Skeletal muscle cell (primary cell): ENCODE measurements at regions not wholly inside any gene's neighbourhood (a gene's known extent, or its start where the extent isn't known, plus 50 kb on each side); places are given as distances from the start of the nearest gene placed in this dataset.
"Not testable (repeated sequence)": the region's sequence is repeated elsewhere in the genome, so short reads cannot be mapped to it uniquely, and the experiment has no call there.

ENCODE experiments used
- DNase-seq: peaks from one replicate; pipeline ENCODE4 v3.0.0-alpha.2; 2010; ENCODE audit warnings: low read depth
- H3K4me3 ChIP-seq: 2 replicates; pipeline ENCODE4 v1.5.1; 2011; ENCODE audit warnings: low read depth, mild to moderate bottlenecking, control low read depth, low read length, moderate library complexity

DNA sequence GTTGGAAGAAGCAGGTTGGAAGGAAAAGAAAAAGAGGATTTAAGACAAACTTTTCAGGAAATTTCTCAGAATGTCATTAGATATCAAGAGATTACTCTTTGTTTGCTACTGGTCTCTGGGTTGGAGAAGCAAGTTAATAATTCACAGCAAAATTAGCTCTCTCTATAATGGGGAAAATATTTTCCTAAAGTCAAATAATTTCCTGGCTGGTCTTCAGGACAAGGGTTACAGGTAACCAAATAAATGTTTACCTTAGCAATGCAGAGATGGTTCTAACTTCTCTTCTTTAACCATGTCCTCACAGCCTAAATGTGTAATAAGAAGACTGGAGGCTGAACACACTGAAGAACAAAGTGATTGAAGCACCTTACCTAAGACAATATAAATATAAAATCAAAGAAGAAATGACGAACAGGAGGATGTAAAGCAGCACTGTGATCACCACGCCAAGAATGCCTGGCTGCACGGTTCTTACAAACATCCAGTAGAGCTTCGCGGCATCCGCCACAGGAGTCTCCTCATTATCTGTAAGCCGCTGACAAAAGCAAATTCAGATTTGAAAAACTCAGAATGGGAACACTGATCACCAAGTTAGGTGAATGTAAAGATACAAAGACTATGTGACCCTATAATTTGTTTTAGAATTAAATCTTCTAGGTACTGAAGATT is 717.5 kb downstream of the TFAP2A start:
- DNase-seq = no peak
- no peak overlapping the region for H3K4me3 ChIP-seq

DNA sequence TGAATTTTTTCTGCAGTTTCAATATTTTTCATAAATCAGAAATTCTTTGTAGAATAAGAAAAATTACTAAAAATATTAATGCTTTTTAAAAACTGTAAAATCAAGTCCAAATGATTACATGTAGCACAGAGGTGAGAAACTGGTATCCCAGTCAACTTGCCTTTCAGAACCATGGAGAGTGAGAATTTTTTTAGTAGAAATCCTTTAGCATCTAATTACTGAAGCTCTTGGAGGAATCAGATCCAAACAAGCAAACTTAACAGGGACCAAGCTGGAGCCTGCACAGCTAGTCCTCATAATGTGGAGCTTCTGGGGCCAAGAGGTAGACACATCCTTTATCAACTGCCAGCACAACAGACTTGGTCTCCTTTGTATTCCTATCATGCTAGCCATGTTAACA is 724.5 kb downstream of the TFAP2A start:
- no peak overlapping the region for H3K4me3 ChIP-seq
- DNase-seq = no peak

DNA sequence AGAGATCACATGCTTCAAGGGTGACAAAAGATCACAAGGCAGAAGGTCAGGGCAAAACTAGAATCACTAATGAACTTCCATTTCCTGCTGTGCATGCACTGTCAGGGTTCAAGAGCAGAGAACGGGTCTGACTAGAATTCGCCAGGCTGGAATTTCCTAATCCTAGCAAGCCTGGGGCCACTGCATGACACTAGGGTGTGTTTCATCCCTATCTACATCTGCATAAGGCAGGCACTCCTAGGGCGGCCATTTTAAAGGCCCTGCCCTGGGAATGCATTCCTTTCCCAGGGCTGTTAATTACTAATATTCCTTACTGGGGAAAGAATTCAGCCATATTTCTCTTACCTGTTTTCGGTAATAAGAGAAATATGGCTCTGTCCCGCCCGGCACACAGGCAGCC is 734.1 kb downstream of the TFAP2A start:
- not testable (repeated sequence) for H3K4me3 ChIP-seq, DNase-seq

DNA sequence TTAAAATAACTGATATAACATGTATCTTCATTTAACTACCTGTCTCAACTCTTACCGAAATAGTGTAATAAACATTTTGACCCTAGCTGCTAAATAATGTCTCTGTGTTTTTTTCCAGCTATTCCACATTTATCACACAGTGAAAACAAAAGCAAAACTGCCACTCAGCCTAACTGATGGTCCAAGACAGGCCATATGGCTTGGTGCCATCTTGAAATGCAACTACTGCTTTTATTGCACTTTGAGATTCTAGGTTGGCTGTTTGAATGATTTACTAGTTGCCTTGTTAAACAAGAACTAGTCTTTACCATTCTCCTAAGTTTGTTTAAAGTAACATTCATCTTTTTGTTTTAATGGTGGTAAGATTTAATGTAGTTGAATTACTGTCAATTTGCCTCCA is 739.8 kb downstream of the TFAP2A start:
- DNase-seq = no peak

DNA sequence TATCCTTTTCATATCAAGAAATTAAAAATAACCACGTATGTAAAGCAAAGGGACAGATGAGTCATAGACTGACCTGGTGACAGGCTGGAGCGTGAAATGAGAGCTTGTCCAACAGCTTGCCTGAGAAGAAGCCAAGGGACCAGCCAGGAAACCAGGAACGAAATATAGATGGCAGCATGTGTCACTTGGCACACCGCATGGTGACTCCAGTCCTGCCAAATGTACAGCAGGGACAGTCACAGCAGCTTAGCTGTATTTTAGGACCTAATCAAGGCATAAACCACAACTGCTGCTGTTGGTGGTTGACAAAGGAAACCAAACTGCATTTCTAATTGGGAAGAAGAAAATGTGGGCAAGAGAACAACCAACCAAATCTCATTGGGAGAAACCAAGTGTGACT is 755.0 kb downstream of the TFAP2A start:
- DNase-seq = no peak
- H3K4me3 ChIP-seq = no peak overlapping the region

More for the DNA sequence above, 739.8 kb downstream of the TFAP2A start:
- H3K4me3 ChIP-seq = no peak overlapping the region

GRCh38 chr6:9657994-9658393 is 756.9 kb downstream of the TFAP2A start:
- no peak for DNase-seq
- H3K4me3 ChIP-seq = no peak overlapping the region

DNA sequence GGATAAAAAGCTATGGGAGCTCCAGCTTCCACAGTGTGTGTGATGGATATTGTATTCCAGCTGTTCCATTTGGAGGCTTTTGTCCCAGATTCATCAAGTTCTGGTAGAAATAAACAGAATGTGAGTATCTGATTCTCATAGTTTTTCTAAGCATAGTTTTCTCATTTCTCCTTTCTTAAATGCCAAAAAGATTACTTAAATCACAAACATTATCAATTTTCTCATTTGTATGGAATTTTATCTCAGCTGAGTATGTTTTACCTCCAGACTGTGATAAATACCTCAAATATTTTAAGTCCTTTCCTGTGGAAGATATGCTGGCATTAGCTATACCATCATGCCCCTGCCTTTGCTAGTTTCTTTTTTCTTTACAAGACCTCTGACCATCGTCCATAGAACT is 767.3 kb downstream of the TFAP2A start:
- no peak overlapping the region for H3K4me3 ChIP-seq
- no peak for DNase-seq

DNA sequence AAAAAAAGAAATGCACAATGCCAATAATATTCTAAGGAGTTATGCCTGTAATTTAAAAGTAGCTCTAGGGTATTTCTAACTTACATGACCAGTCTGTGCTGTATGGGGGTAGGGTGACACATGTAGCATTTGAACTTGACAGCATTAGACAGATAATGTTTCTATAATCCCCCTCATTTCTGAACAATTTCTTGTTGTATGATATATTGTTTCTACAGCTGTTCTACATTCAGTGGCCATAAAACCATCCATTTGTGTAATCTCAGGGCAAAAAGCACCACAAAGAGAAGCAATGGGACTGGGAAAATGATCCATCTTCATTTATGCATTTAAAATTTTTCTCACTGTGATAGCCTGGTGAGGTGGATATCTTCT is 767.8 kb downstream of the TFAP2A start:
- DNase-seq = peak; percentile 2
- H3K4me3 ChIP-seq = no peak overlapping the region

DNA sequence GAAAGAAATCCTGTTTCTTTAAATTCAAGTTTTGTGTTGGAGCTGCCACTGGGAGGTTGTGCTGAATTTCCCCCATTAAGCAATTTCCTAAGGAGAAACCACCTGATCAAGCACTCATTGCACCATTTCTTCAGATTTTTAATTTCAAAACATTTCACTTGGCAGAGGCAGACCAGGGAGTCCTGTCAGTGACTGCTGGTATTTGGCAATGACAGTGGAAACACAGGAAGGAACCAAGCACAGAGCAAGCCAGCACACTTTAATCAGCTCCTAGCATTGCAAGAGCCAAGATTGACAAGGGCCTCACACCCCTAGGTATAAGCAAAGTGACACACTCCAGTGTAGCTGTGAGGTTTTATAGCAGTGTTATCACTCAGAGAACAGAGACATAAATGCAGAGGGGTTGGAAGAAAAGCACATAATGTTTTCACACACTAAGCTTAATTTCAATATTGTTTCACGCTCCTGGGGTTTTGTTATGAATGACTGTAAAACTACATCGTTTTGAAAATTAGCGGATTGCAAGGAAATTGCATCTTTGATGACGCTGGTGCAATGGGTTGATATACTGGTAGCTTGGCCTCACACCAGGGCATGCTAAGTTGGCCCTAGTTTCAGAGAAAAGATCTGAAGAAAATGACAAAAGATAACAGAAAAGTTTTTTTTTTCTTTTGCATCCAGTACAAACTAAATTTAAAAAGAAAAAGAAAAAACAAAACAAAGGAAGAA is 768.4 kb downstream of the TFAP2A start:
- no peak for DNase-seq
- no peak overlapping the region for H3K4me3 ChIP-seq

DNA sequence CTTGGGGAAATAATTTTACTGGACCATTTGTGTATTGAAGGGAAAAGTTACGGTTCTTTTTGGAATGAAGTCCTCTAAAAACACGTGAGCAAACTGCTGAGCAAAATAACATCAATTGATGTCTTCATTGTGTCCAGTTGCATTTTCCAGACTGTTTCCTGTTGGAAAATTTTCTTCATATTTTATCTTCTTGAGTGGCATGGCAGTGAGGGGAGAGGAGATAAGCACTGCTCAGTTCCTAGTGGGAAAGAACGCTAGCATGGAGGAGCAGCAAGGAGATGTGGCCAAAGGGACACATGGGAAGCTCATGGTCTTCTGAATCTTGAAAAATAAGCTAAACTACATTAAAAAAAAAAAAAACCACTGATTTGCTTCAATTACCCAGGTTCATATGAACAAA is 776.0 kb downstream of the TFAP2A start:
- no peak for DNase-seq
- H3K4me3 ChIP-seq = no peak overlapping the region

- no peak for DNase-seq
- no peak overlapping the region for H3K4me3 ChIP-seq
Observed at GRCh38 chr6:9634776-9635175, 780.1 kb downstream of the TFAP2A start.

- H3K4me3 ChIP-seq = no peak overlapping the region
- no peak for DNase-seq
Observed at GRCh38 chr6:9632026-9632425, 782.8 kb downstream of the TFAP2A start.

GRCh38 chr6:9628819-9629218 is 786.1 kb downstream of the TFAP2A start:
- DNase-seq = no peak
- H3K4me3 ChIP-seq = no peak overlapping the region

- no peak overlapping the region for H3K4me3 ChIP-seq
- no peak for DNase-seq
Observed at GRCh38 chr6:9627916-9628315, 787.0 kb downstream of the TFAP2A start.

DNA sequence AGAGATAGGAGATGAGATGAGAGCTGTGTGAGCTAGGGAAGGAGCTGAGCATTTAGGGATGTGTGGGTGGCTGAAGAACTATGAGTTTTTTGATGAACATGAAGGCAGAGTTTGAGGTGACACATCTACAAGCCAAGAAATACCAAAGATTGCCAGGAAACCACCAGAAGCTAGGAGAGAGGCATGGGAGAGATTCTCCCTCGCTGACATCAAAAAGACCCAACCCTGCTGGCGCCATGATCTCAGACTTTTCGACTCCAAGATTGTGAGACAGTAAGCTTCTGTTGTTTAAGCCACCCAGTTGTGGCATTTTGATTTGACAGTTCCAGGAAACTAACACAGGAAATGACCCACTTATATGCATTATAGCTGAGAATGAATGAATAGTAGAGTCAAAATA is 790.9 kb downstream of the TFAP2A start:
- no peak overlapping the region for H3K4me3 ChIP-seq
- DNase-seq = no peak

DNA sequence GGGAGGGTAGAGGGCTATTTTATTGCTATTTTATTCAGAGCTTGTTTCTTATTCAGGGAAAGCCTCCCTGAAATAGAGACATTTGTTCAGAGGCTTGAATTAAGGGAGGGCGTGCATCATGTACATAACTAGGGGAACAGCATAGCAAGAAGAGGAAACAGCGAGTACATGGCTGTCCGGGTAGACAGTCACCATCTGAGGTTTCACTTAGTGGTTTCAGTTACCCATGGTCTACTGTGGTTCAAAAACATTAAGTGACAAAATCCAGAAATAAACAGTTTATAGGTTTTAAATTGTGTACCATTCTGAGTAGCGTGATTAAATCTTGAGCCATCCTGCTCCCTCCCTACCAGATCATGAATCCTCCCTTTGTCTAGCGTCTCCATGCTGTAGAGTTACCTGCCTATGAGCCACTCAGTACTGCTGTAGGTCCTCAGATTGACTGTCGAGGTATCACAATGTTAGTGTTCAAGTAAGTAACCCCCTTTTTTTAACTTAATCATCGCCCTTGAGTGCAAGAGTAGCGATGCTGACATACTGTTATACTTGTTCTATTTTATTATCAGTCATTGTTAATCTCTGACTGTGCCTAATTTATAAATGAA is 791.5 kb downstream of the TFAP2A start:
- DNase-seq = no peak
- no peak overlapping the region for H3K4me3 ChIP-seq

- H3K4me3 ChIP-seq = no peak overlapping the region
- DNase-seq = no peak
Observed at GRCh38 chr6:9621276-9621675, 793.6 kb downstream of the TFAP2A start.

- H3K4me3 ChIP-seq = no peak overlapping the region
- DNase-seq = no peak
Observed at GRCh38 chr6:9620687-9621086, 794.2 kb downstream of the TFAP2A start.

- no peak overlapping the region for H3K4me3 ChIP-seq
- DNase-seq = no peak
Observed at GRCh38 chr6:9620263-9620662, 794.6 kb downstream of the TFAP2A start.

DNA sequence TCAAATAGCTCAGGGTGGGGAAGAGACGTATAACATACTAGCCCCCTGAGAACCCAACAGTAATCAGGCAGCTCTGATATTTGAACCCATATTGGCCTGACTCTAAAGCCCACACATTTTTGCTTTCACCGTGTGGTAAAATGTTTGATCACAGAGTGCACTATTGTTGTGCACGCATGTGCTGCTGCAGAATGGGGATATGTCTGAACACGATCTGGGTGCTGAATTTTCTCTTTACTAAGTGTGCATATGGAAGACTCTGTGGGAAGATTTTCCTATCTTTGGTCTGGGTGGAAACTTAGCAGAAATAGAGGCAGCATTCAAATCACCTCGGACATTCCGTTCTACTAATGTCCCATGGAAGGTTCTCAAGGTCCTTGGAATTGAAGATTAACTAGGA is 800.1 kb downstream of the TFAP2A start:
- DNase-seq = no peak

DNA sequence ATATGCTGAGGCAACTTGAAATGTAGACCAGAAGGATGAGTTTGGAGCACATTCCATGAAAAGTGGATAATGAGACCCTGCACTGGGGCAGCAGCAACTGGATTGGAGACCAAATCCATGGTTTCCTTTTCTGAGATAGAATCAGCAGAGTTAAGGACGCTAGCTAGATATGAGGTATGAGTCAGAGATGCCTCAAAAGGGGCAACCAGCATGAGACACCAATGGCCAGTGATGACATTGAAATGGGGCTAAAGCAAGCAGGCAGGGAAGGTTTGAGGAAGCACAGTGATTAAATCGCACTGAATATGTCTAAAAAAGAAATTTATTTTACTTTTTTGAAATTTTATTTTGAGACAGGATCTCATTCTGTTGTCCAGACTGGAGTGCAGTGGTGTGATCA is 802.4 kb downstream of the TFAP2A start:
- H3K4me3 ChIP-seq = no peak overlapping the region
- DNase-seq = no peak

More for the DNA sequence above, 800.1 kb downstream of the TFAP2A start:
- H3K4me3 ChIP-seq = no peak overlapping the region
